Neuronal stem cell (in vitro differentiated cells): ENCODE measurements at regions not wholly inside any gene's neighbourhood (a gene's known extent, or its start where the extent isn't known, plus 50 kb on each side); places are given as distances from the start of the nearest gene placed in this dataset.

Experiments
- DNase-seq: peaks from one replicate; pipeline ENCODE4 v3.0.0-alpha.2; 2013; ENCODE audit warnings: low spot score
- H2AFZ ChIP-seq: one replicate; pipeline ENCODE4 v1.6.1; 2013; ENCODE audit warnings: mild to moderate bottlenecking, low read length, inconsistent platforms
- H2AK5ac ChIP-seq: 2 replicates; pipeline ENCODE4 v1.6.1; 2013; ENCODE audit warnings: low read depth, mild to moderate bottlenecking, inconsistent platforms, low read length, moderate library complexity, mixed read lengths
- H2BK120ac ChIP-seq: 2 replicates; pipeline ENCODE4 v1.6.1; 2013; ENCODE audit warnings: low read depth, mild to moderate bottlenecking, inconsistent platforms, low read length, moderate library complexity, mixed read lengths
- H2BK12ac ChIP-seq: one replicate; pipeline ENCODE4 v1.6.1; 2013; ENCODE audit warnings: low read length, inconsistent platforms
- H2BK15ac ChIP-seq: 2 replicates; pipeline ENCODE4 v1.6.1; 2013; ENCODE audit warnings: mild to moderate bottlenecking, low read length, inconsistent platforms, mixed read lengths
- H2BK5ac ChIP-seq: one replicate; pipeline ENCODE4 v1.6.1; 2013; ENCODE audit warnings: inconsistent platforms, mild to moderate bottlenecking, low read length, moderate library complexity
- H3K14ac ChIP-seq: one replicate; pipeline ENCODE4 v1.6.1; 2013; ENCODE audit warnings: low read length, inconsistent platforms
- H3K18ac ChIP-seq: 2 replicates; pipeline ENCODE4 v1.6.1; 2013; ENCODE audit warnings: low read length, inconsistent platforms
- H3K23ac ChIP-seq: 2 replicates; pipeline ENCODE4 v1.6.1; 2013; ENCODE audit warnings: low read depth, mild to moderate bottlenecking, mixed read lengths, low read length, inconsistent platforms; ENCODE audit not compliant: poor library complexity
- H3K27ac ChIP-seq: replicated peaks from 3 replicates; pipeline ENCODE4 v1.5.1; 2013; ENCODE audit warnings: low read length, inconsistent platforms
- H3K27me3 ChIP-seq, 3 experiments: 2 replicates each; pipeline ENCODE4 v1.6.1; 2013; ENCODE audit warnings: low read length in 3 of 3, mild to moderate bottlenecking in 2 of 3, inconsistent platforms in 1 of 3, low read depth in 1 of 3, mixed read lengths in 1 of 3, moderate library complexity in 1 of 3; ENCODE audit not compliant: control insufficient read depth in 3 of 3, insufficient read depth in 3 of 3
- H3K36me3 ChIP-seq, 2 donors: replicated peaks in 1 of 2; 2 replicates each; pipeline ENCODE4 v1.6.1; 2013; ENCODE audit warnings: low read length in 2 of 2; ENCODE audit not compliant: control insufficient read depth in 2 of 2, insufficient read depth in 2 of 2
- H3K4ac ChIP-seq: 2 replicates; pipeline ENCODE4 v1.6.1; 2013; ENCODE audit warnings: inconsistent platforms, mild to moderate bottlenecking, low read length, moderate library complexity
- H3K4me1 ChIP-seq, 2 donors: 1 replicate in 1 of 2; 2 replicates in 1 of 2; pipeline ENCODE4 v1.6.1; 2013; ENCODE audit warnings: low read length in 2 of 2, low read depth in 1 of 2; ENCODE audit not compliant: control insufficient read depth in 2 of 2, insufficient read depth in 1 of 2
- H3K4me2 ChIP-seq: one replicate; pipeline ENCODE4 v1.6.1; 2013; ENCODE audit warnings: mild to moderate bottlenecking, low read length, inconsistent platforms; ENCODE audit not compliant: insufficient read depth, poor library complexity, severe bottlenecking
- H3K4me3 ChIP-seq, 2 donors: 2 replicates each; pipeline ENCODE4 v1.5.1; 2013; ENCODE audit warnings: low read length in 2 of 2, mild to moderate bottlenecking in 2 of 2, inconsistent platforms in 1 of 2, moderate library complexity in 1 of 2
- H3K79me1 ChIP-seq: one replicate; pipeline ENCODE4 v1.6.1; 2013; ENCODE audit warnings: low read depth, mild to moderate bottlenecking, inconsistent platforms, low read length, moderate library complexity
- H3K9ac ChIP-seq: one replicate; pipeline ENCODE4 v1.6.1; 2013; ENCODE audit warnings: mild to moderate bottlenecking, low read depth, low read length, inconsistent platforms; ENCODE audit not compliant: poor library complexity
- H3K9me3 ChIP-seq, 2 donors: replicated peaks in 1 of 2; 2 replicates each; pipeline versions ENCODE3 to v1.6.1; 2013; ENCODE audit warnings: low read length in 2 of 2, mild to moderate bottlenecking in 2 of 2, inconsistent platforms in 1 of 2, low read depth in 1 of 2, mixed read lengths in 1 of 2, moderate library complexity in 1 of 2; ENCODE audit not compliant: control insufficient read depth in 2 of 2, insufficient read depth in 1 of 2
- H4K8ac ChIP-seq: one replicate; pipeline ENCODE4 v1.6.1; 2013; ENCODE audit warnings: low read depth, mild to moderate bottlenecking, inconsistent platforms, low read length, moderate library complexity
- H4K91ac ChIP-seq: one replicate; pipeline ENCODE4 v1.6.1; 2013; ENCODE audit warnings: low read length, low read depth, mild to moderate bottlenecking, inconsistent platforms; ENCODE audit not compliant: poor library complexity
- WGBS, 2 donors: extraction: QIAGEN DNeasy Blood & Tissue Kit; methylation state at CpG; one replicate each; pipeline ENCODE4 v1.1.7; 2013; ENCODE audit warnings: missing lambda C conversion rate in 2 of 2, mixed read lengths in 1 of 2; ENCODE audit not compliant: insufficient read length in 2 of 2, insufficient replicate concordance in 1 of 2; ENCODE audit errors: extremely low coverage in 2 of 2; 5-methylcytosine and 5-hydroxymethylcytosine counted together

GRCh38 chr6:16912756-16913155 is 151.5 kb upstream of the ATXN1 start:
- Histone ChIP-seq H2BK15ac (no peak overlapping the region), H3K4me3 (no peak overlapping the region), H3K36me3 (no peaks in the 10 kb centered on the region), H3K4ac (no peak overlapping the region), H3K23ac (no peak overlapping the region), H2BK12ac (no peak overlapping the region), H3K18ac (no peak overlapping the region), H3K14ac (no peak overlapping the region), H4K8ac (no peak overlapping the region), H3K9me3 (peaks cover 0 to 3% of the 10 kb centered on the region in 2 donors), H3K27me3 (no peaks in the 10 kb centered on the region), H2AK5ac (no peak overlapping the region), H3K4me2 (no peak overlapping the region), H4K91ac (no peak overlapping the region), H3K27ac (no peak overlapping the region), H3K9ac (no peak overlapping the region), H2BK5ac (no peak overlapping the region), H3K4me1 (no peaks in the 10 kb centered on the region), H2AFZ (no peak overlapping the region), H2BK120ac (no peak overlapping the region), H3K79me1 (no peaks in the 10 kb centered on the region)
- no peak for DNase-seq

GRCh38 chr6:16911088-16911487 is 149.8 kb upstream of the ATXN1 start:
- no peak overlapping the region for H2AFZ ChIP-seq
- no peak overlapping the region for H3K4me3 ChIP-seq
- no peaks in the 10 kb centered on the region for H3K79me1 ChIP-seq
- DNase-seq, result no peak
- no peak overlapping the region for H4K8ac ChIP-seq
- H3K4me2 ChIP-seq, result no peak overlapping the region
- peaks cover 0 to 3% of the 10 kb centered on the region in 2 donors for H3K9me3 ChIP-seq
- H3K14ac ChIP-seq, result no peak overlapping the region
- no peaks in the 10 kb centered on the region for H3K4me1 ChIP-seq
- no peak overlapping the region for H2BK12ac ChIP-seq
- no peak overlapping the region for H2BK120ac ChIP-seq
- H3K18ac ChIP-seq, result no peak overlapping the region
- H2AK5ac ChIP-seq, result no peak overlapping the region
- H3K23ac ChIP-seq, result no peak overlapping the region
- no peak overlapping the region for H2BK5ac ChIP-seq
- no peak overlapping the region for H4K91ac ChIP-seq
- H2BK15ac ChIP-seq, result no peak overlapping the region
- H3K27ac ChIP-seq, result no peak overlapping the region
- no peaks in the 10 kb centered on the region for H3K36me3 ChIP-seq
- H3K9ac ChIP-seq, result no peak overlapping the region
- H3K27me3 ChIP-seq, result no peaks in the 10 kb centered on the region
- H3K4ac ChIP-seq, result no peak overlapping the region
- no CpG with 5 or more reads among the region's 3 CpGs for WGBS, 2 donors

- H3K4me3 ChIP-seq, result no peak overlapping the region
- no peak overlapping the region for H3K4ac ChIP-seq
- H2BK12ac ChIP-seq, result no peak overlapping the region
- no peak overlapping the region for H3K18ac ChIP-seq
- H2AK5ac ChIP-seq, result no peak overlapping the region
- no peaks in the 10 kb centered on the region for H3K79me1 ChIP-seq
- no peaks in the 10 kb centered on the region for H3K4me1 ChIP-seq
- no peaks in the 10 kb centered on the region for H3K27me3 ChIP-seq
- no peak overlapping the region for H3K9ac ChIP-seq
- no peak overlapping the region for H2BK15ac ChIP-seq
- H3K27ac ChIP-seq, result no peak overlapping the region
- no peak overlapping the region for H3K4me2 ChIP-seq
- no CpG with 5 or more reads among the region's 4 CpGs for WGBS, 2 donors
- H3K9me3 ChIP-seq, result peaks cover 0 to 3% of the 10 kb centered on the region in 2 donors
- H3K36me3 ChIP-seq, result no peaks in the 10 kb centered on the region
- no peak overlapping the region for H3K23ac ChIP-seq
- H3K14ac ChIP-seq, result no peak overlapping the region
- H2BK5ac ChIP-seq, result no peak overlapping the region
- no peak for DNase-seq
- H2BK120ac ChIP-seq, result no peak overlapping the region
- H2AFZ ChIP-seq, result no peak overlapping the region
- no peak overlapping the region for H4K8ac ChIP-seq
- no peak overlapping the region for H4K91ac ChIP-seq
Measured at GRCh38 chr6:16909658-16910360, 148.5 kb upstream of the ATXN1 start.

- H3K9me3 ChIP-seq, result peaks cover 0 to 2% of the 10 kb centered on the region in 2 donors
- H3K4me2 ChIP-seq, result no peak overlapping the region
- no peak overlapping the region for H4K8ac ChIP-seq
- no peak for DNase-seq
- no peak overlapping the region for H3K23ac ChIP-seq
- no peak overlapping the region for H2AK5ac ChIP-seq
- no peaks in the 10 kb centered on the region for H3K4me1 ChIP-seq
- no peaks in the 10 kb centered on the region for H3K79me1 ChIP-seq
- no peak overlapping the region for H3K18ac ChIP-seq
- H2AFZ ChIP-seq, result no peak overlapping the region
- no peak overlapping the region for H2BK5ac ChIP-seq
- no peak overlapping the region for H4K91ac ChIP-seq
- H3K4ac ChIP-seq, result no peak overlapping the region
- H2BK15ac ChIP-seq, result no peak overlapping the region
- no peak overlapping the region for H2BK12ac ChIP-seq
- WGBS, 2 donors, result no CpG with 5 or more reads among the region's 1 CpG
- H3K36me3 ChIP-seq, result no peaks in the 10 kb centered on the region
- no peak overlapping the region for H3K9ac ChIP-seq
- H3K4me3 ChIP-seq, result no peak overlapping the region
- H3K27ac ChIP-seq, result no peak overlapping the region
- no peak overlapping the region for H2BK120ac ChIP-seq
- H3K27me3 ChIP-seq, result no peaks in the 10 kb centered on the region
- no peak overlapping the region for H3K14ac ChIP-seq
Measured at GRCh38 chr6:16907991-16908390, 146.7 kb upstream of the ATXN1 start.
